NCI-H82 (cell line): ENCODE measurements at regions not wholly inside any gene's neighbourhood (a gene's known extent, or its start where the extent isn't known, plus 50 kb on each side); places are given as distances from the start of the nearest gene placed in this dataset.
"Not testable (repeated sequence)": the region's sequence is repeated elsewhere in the genome, so short reads cannot be mapped to it uniquely, and the experiment has no call there.

ENCODE experiments used
- DNase-seq: peaks from one replicate; lab custom pipeline; 2025; lab: John Stamatoyannopoulos, UW

GRCh38 chr7:63856466-63856865 lies 142.2 kb upstream of the ZNF722 start:
- DNase-seq = peak; percentile 2

- no peak for DNase-seq
Observed at GRCh38 chr7:63867127-63867526, 131.5 kb upstream of the ZNF722 start.

- not testable (repeated sequence) for DNase-seq
Observed at GRCh38 chr7:63874242-63874641, 124.4 kb upstream of the ZNF722 start.

GRCh38 chr7:63876707-63877322 lies 121.8 kb upstream of the ZNF722 start:
- no peak for DNase-seq

GRCh38 chr7:63887031-63887430 lies 111.6 kb upstream of the ZNF722 start:
- no peak for DNase-seq

GRCh38 chr7:63899691-63900393 lies 98.8 kb upstream of the ZNF722 start:
- peak; percentile 81 for DNase-seq

- DNase-seq = peak; percentile 96
Observed at GRCh38 chr7:63900394-63901203, 98.0 kb upstream of the ZNF722 start.

GRCh38 chr7:63901204-63901506 lies 97.5 kb upstream of the ZNF722 start:
- DNase-seq = not testable (repeated sequence)

GRCh38 chr7:63918986-63919385 lies 79.7 kb upstream of the ZNF722 start:
- no peak for DNase-seq

GRCh38 chr7:63925262-63925625 lies 73.4 kb upstream of the ZNF722 start:
- DNase-seq = peak; percentile 38

- DNase-seq = peak; percentile 95
Observed at GRCh38 chr7:63925626-63926460, 72.8 kb upstream of the ZNF722 start.

GRCh38 chr7:63927261-63927660 lies 71.4 kb upstream of the ZNF722 start:
- no peak for DNase-seq

- no peak for DNase-seq
Observed at GRCh38 chr7:63931057-63931600, 67.5 kb upstream of the ZNF722 start.

- DNase-seq = no peak
Observed at GRCh38 chr7:63931985-63932577, 66.6 kb upstream of the ZNF722 start.
